HFF-Myc (cell line): ENCODE measurements at regions not wholly inside any gene's neighbourhood (a gene's known extent, or its start where the extent isn't known, plus 50 kb on each side); places are given as distances from the start of the nearest gene placed in this dataset.

Experiments used
- DNase-seq: peaks from one replicate; pipeline ENCODE4 v3.0.0-alpha.2; 2011; ENCODE audit warnings: low read depth; ENCODE audit errors: extremely low read depth
- H3K4me3 ChIP-seq: replicated peaks from 2 replicates; pipeline ENCODE4 v1.5.1; 2011; ENCODE audit warnings: low read depth, mild to moderate bottlenecking, control low read depth, low read length
- TF ChIP-seq, protein P1 (sequence below): IDR thresholded peaks from 2 replicates; pipeline ENCODE4 v1.5.1; 2012; ENCODE audit warnings: mild to moderate bottlenecking, low read depth, low read length, control low read depth; ENCODE audit errors: missing control alignments

GRCh38 chr11:97974798-97975498 is 1045.8 kb upstream of the CNTN5 start:
- TF ChIP-seq, protein P1, sequence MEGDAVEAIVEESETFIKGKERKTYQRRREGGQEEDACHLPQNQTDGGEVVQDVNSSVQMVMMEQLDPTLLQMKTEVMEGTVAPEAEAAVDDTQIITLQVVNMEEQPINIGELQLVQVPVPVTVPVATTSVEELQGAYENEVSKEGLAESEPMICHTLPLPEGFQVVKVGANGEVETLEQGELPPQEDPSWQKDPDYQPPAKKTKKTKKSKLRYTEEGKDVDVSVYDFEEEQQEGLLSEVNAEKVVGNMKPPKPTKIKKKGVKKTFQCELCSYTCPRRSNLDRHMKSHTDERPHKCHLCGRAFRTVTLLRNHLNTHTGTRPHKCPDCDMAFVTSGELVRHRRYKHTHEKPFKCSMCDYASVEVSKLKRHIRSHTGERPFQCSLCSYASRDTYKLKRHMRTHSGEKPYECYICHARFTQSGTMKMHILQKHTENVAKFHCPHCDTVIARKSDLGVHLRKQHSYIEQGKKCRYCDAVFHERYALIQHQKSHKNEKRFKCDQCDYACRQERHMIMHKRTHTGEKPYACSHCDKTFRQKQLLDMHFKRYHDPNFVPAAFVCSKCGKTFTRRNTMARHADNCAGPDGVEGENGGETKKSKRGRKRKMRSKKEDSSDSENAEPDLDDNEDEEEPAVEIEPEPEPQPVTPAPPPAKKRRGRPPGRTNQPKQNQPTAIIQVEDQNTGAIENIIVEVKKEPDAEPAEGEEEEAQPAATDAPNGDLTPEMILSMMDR: no peak
- DNase-seq: no peak

DNA sequence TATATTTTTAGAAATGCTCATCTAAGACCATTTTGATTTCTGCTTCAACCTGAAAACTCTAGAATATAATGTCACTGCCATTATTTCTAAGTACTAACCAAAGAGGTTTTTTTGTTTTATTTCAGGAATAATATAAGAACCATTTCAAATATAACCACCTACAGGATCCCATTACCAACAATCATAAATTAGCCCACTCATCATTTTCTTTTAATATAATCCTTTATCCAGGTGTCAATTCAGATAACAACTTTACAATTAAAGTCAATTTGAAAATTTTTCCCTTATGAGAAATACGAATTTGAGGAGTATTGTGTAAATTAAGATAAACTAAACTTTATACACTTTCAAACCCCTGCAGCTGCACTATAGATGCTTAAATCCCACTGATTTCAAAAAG is 1043.0 kb upstream of the CNTN5 start:
- no peak for DNase-seq
- no peak overlapping the region for H3K4me3 ChIP-seq
- TF ChIP-seq, protein P1: no peak

More at GRCh38 chr11:97974798-97975498, 1045.8 kb upstream of the CNTN5 start:
- no peak overlapping the region for H3K4me3 ChIP-seq

DNA sequence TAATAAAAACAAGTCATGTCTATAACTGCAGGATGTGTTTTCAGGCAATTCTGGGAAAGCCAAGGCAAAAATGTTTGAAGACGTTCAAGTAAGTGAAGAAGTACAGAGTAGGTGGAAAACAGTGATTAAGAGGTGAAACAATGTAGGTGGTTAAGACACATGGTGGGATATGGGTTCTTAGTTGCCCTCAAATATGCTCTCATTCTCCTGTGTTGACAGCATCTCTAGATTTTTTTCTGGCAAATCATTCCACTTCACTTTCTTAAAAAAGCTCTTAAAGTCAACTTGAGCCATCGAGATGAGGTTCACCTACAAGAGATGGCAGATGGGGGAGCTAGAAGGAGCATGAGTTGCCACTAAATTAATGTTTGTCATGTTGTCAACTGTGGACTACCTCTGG is 1041.0 kb upstream of the CNTN5 start:
- no peak overlapping the region for H3K4me3 ChIP-seq
- TF ChIP-seq, protein P1: no peak
- DNase-seq: no peak

- no peak overlapping the region for H3K4me3 ChIP-seq
- DNase-seq: no peak
- TF ChIP-seq, protein P1: no peak
These were observed 1038.2 kb upstream of the CNTN5 start for GRCh38 chr11:97982512-97982911.

- TF ChIP-seq, protein P1: no peak
- no peak for DNase-seq
These were observed 1031.6 kb upstream of the CNTN5 start for GRCh38 chr11:97989121-97989520.

GRCh38 chr11:97990162-97990920 is 1030.4 kb upstream of the CNTN5 start:
- no peak overlapping the region for H3K4me3 ChIP-seq
- TF ChIP-seq, protein P1: no peak
- DNase-seq: no peak

More at GRCh38 chr11:97989121-97989520, 1031.6 kb upstream of the CNTN5 start:
- H3K4me3 ChIP-seq: no peak overlapping the region

GRCh38 chr11:97993562-97993961 is 1027.2 kb upstream of the CNTN5 start:
- no peak overlapping the region for H3K4me3 ChIP-seq
- DNase-seq: no peak

More at GRCh38 chr11:97993562-97993961, 1027.2 kb upstream of the CNTN5 start:
- TF ChIP-seq, protein P1: no peak
